ENCODE measurements at regions not wholly inside any gene's neighbourhood (a gene's known extent, or its start where the extent isn't known, plus 50 kb on each side); places are given as distances from the start of the nearest gene placed in this dataset.

- Histone ChIP-seq H3K27me3 (replicated peaks; ENCODE audit: insufficient read depth, low read length) (no peaks in the 10 kb centered on the region), H4K20me1 (ENCODE audit: insufficient read depth, low read length) (no peaks in the 10 kb centered on the region), H3K36me3 (replicated peaks; ENCODE audit: insufficient read depth, low read length) (no peaks in the 10 kb centered on the region), H3K27ac (ENCODE audit: low read length) (no peak overlapping the region), H3K9ac (ENCODE audit: low read length) (no peak overlapping the region), H3F3A (ENCODE audit: insufficient read depth, low read length) (no peaks in the 10 kb centered on the region), H3K4me1 (ENCODE audit: low read length) (no peaks in the 10 kb centered on the region), H3K4me3 (ENCODE audit: low read length) (no peak overlapping the region), H3K9me3 (replicated peaks; ENCODE audit: insufficient read depth, low read length) (no peaks in the 10 kb centered on the region), H2AFZ (ENCODE audit: low read length) (no peak overlapping the region), H3K79me2 (ENCODE audit: low read length) (no peaks in the 10 kb centered on the region), H3K9me2 (replicated peaks; ENCODE audit: insufficient read depth, low read length) (no peaks in the 10 kb centered on the region), H3K4me2 (ENCODE audit: low read depth, low read length) (no peak overlapping the region)
- DNase-seq, result no peak
- no peak for TF ChIP-seq EZH2phosphoT487 (IDR thresholded peaks at IDR 0.05; ENCODE audit: low read length)
- TF ChIP-seq EZH2 (optimal IDR thresholded peaks at IDR 0.05; ENCODE audit: low read depth, low read length), result no peak
- TF ChIP-seq, protein P1, sequence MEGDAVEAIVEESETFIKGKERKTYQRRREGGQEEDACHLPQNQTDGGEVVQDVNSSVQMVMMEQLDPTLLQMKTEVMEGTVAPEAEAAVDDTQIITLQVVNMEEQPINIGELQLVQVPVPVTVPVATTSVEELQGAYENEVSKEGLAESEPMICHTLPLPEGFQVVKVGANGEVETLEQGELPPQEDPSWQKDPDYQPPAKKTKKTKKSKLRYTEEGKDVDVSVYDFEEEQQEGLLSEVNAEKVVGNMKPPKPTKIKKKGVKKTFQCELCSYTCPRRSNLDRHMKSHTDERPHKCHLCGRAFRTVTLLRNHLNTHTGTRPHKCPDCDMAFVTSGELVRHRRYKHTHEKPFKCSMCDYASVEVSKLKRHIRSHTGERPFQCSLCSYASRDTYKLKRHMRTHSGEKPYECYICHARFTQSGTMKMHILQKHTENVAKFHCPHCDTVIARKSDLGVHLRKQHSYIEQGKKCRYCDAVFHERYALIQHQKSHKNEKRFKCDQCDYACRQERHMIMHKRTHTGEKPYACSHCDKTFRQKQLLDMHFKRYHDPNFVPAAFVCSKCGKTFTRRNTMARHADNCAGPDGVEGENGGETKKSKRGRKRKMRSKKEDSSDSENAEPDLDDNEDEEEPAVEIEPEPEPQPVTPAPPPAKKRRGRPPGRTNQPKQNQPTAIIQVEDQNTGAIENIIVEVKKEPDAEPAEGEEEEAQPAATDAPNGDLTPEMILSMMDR (IDR thresholded peaks at IDR 0.05; ENCODE audit: low read length), result no peak
These were observed 82.8 kb upstream of the HMGXB4 start for GRCh38 chr22:35174401-35175038.

DNA sequence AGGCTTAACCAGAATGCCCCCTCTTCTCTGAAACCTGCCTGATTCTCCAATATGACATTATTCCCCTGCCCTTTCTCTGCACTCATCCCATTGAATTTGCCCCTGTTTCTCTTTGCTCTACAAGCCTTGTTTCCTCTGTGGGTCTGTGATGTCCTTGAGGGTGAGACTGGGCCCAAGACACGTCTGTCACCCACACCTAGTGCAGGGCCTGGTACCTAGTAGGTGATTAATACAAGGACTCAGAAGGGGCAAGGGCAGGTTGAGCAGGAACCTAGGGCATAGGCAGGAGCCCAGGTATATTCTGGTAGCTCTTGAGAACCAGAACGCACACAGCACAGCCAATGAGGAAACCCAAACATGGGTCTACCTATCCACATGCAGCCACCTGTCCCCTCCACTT lies 81.9 kb upstream of the HMGXB4 start:
- Histone ChIP-seq H3K4me1 (ENCODE audit: low read length) (no peaks in the 10 kb centered on the region), H3K36me3 (replicated peaks; ENCODE audit: insufficient read depth, low read length) (no peaks in the 10 kb centered on the region), H2AFZ (ENCODE audit: low read length) (no peak overlapping the region), H3F3A (ENCODE audit: insufficient read depth, low read length) (no peaks in the 10 kb centered on the region), H3K9ac (ENCODE audit: low read length) (no peak overlapping the region), H3K79me2 (ENCODE audit: low read length) (no peaks in the 10 kb centered on the region), H3K4me3 (ENCODE audit: low read length) (no peak overlapping the region), H3K4me2 (ENCODE audit: low read depth, low read length) (no peak overlapping the region), H3K27ac (ENCODE audit: low read length) (no peak overlapping the region), H3K9me2 (replicated peaks; ENCODE audit: insufficient read depth, low read length) (no peaks in the 10 kb centered on the region), H3K27me3 (replicated peaks; ENCODE audit: insufficient read depth, low read length) (no peaks in the 10 kb centered on the region), H3K9me3 (replicated peaks; ENCODE audit: insufficient read depth, low read length) (no peaks in the 10 kb centered on the region), H4K20me1 (ENCODE audit: insufficient read depth, low read length) (no peaks in the 10 kb centered on the region)
- DNase-seq, result no peak
- TF ChIP-seq, protein P1 (IDR thresholded peaks at IDR 0.05; ENCODE audit: low read length), result no peak
- TF ChIP-seq EZH2 (optimal IDR thresholded peaks at IDR 0.05; ENCODE audit: low read depth, low read length), result no peak
- TF ChIP-seq EZH2phosphoT487 (IDR thresholded peaks at IDR 0.05; ENCODE audit: low read length), result no peak

DNA sequence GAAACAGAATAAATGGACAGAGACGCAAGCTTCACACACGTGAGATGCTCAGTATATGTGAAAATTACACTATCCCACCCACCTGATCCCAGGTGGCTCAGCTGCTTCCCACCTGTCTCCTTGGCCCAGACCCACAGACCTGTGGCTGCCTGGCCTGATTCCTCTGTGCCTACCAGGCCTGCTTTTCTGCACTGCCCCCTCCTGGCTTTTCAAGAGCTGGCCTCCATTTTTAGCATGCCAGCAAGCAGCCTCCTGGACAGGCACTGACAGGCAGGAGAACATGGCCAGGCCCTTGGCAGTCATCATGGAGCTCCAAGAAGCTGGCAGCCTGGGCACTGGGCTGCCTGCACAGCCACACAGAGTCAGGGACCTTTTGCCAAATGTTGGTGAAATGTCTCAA lies 79.5 kb upstream of the HMGXB4 start:
- no peaks in the 10 kb centered on the region for H3K27me3 ChIP-seq (replicated peaks; ENCODE audit: insufficient read depth, low read length)
- no peaks in the 10 kb centered on the region for H4K20me1 ChIP-seq (ENCODE audit: insufficient read depth, low read length)
- DNase-seq, result no peak
- H3K27ac ChIP-seq (ENCODE audit: low read length), result no peak overlapping the region
- H3K9ac ChIP-seq (ENCODE audit: low read length), result no peak overlapping the region
- H3K9me3 ChIP-seq (replicated peaks; ENCODE audit: insufficient read depth, low read length), result no peaks in the 10 kb centered on the region
- no peak overlapping the region for H3K4me2 ChIP-seq (ENCODE audit: low read depth, low read length)
- H3F3A ChIP-seq (ENCODE audit: insufficient read depth, low read length), result no peaks in the 10 kb centered on the region
- H3K4me1 ChIP-seq (ENCODE audit: low read length), result no peaks in the 10 kb centered on the region
- H3K36me3 ChIP-seq (replicated peaks; ENCODE audit: insufficient read depth, low read length), result no peaks in the 10 kb centered on the region
- no peaks in the 10 kb centered on the region for H3K9me2 ChIP-seq (replicated peaks; ENCODE audit: insufficient read depth, low read length)
- H3K79me2 ChIP-seq (ENCODE audit: low read length), result peaks cover 1% of the 10 kb centered on the region
- H2AFZ ChIP-seq (ENCODE audit: low read length), result no peak overlapping the region
- no peak for TF ChIP-seq EZH2 (optimal IDR thresholded peaks at IDR 0.05; ENCODE audit: low read depth, low read length)
- TF ChIP-seq, protein P1 (IDR thresholded peaks at IDR 0.05; ENCODE audit: low read length), result no peak
- no peak for TF ChIP-seq EZH2phosphoT487 (IDR thresholded peaks at IDR 0.05; ENCODE audit: low read length)
- no peak overlapping the region for H3K4me3 ChIP-seq (ENCODE audit: low read length)

Measured in MM.1S (cell line).